BE2C (cell line): ENCODE measurements at regions not wholly inside any gene's neighbourhood (a gene's known extent, or its start where the extent isn't known, plus 50 kb on each side); places are given as distances from the start of the nearest gene placed in this dataset.

Experiments used
- DNase-seq: peaks from one replicate; pipeline ENCODE4 v3.0.0-alpha.2; 2020
- H3K27me3 ChIP-seq: fragments of 250-450 bp; sonication (Bioruptor Pico); 2 replicates; pipeline ENCODE4 v1.5.1; 2020; ENCODE audit warnings: mild to moderate bottlenecking
- H3K36me3 ChIP-seq: fragments of 250-450 bp; sonication (Bioruptor Pico); 2 replicates; pipeline ENCODE4 v1.5.1; 2020; ENCODE audit warnings: mild to moderate bottlenecking
- H3K4me1 ChIP-seq: fragments of 250-450 bp; sonication (Bioruptor Pico); 2 replicates; pipeline ENCODE4 v1.5.1; 2020
- H3K4me3 ChIP-seq: 2 replicates; pipeline ENCODE4 v1.5.1; 2011; ENCODE audit warnings: low read depth, low read length
- H3K9me3 ChIP-seq: fragments of 250-450 bp; sonication (Bioruptor Pico); 2 replicates; pipeline ENCODE4 v1.5.1; 2020
- TF ChIP-seq, protein P1 (sequence below): IDR thresholded peaks from 2 replicates; pipeline ENCODE4 v1.5.1; 2012; ENCODE audit warnings: mild to moderate bottlenecking, low read depth, low read length

DNA sequence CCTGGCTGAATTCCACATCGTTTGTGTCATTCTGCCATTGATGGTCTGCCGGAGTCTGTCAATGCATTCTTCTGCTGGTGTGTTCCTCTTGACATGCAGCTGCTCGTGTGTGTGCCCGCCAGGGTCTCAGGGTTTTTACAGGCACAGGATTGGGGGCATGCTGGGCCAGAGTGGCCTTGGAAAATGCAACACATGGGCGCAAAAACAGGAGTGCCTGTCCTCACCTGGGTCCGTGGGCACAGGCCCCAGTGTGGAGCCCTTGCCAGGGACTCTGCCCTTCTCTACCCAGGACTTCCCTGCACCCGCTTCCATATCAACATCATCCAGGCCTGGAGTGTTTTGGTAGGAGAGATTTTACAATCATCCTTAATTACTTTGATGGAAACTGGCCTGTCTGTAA is 340.7 kb downstream of the KIF20B start:
- DNase-seq: no peak
- Histone ChIP-seq H3K36me3 (no peaks in the 10 kb centered on the region), H3K9me3 (no peaks in the 10 kb centered on the region), H3K27me3 (no peaks in the 10 kb centered on the region), H3K4me3 (no peak overlapping the region), H3K4me1 (no peaks in the 10 kb centered on the region)
- TF ChIP-seq, protein P1, sequence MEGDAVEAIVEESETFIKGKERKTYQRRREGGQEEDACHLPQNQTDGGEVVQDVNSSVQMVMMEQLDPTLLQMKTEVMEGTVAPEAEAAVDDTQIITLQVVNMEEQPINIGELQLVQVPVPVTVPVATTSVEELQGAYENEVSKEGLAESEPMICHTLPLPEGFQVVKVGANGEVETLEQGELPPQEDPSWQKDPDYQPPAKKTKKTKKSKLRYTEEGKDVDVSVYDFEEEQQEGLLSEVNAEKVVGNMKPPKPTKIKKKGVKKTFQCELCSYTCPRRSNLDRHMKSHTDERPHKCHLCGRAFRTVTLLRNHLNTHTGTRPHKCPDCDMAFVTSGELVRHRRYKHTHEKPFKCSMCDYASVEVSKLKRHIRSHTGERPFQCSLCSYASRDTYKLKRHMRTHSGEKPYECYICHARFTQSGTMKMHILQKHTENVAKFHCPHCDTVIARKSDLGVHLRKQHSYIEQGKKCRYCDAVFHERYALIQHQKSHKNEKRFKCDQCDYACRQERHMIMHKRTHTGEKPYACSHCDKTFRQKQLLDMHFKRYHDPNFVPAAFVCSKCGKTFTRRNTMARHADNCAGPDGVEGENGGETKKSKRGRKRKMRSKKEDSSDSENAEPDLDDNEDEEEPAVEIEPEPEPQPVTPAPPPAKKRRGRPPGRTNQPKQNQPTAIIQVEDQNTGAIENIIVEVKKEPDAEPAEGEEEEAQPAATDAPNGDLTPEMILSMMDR: no peak

DNA sequence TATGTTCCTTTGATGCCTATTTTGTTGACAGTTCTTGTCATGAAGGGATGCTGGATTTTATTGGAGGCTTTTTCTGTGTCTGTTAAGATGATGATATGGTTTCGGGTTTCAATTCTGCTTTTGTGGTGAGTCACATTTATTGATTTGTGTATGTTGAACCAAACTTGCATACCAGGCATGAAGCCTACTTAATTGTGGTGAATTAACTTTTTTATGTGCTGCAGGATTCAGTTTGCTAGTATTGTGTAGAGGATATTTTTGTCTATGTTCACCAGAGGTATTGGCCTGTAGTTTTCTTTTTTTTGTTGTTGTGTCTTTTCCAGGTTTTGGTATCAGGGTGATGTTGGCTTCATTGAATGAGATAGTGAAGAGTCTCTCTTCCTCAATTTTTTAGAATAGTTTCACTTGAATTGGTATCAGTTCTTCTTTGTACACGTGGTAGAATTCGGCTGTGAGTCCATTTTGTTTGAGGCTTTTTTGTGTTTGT is 345.9 kb downstream of the KIF20B start:
- H3K27me3 ChIP-seq: no peaks in the 10 kb centered on the region
- no peak overlapping the region for H3K4me3 ChIP-seq
- TF ChIP-seq, protein P1: no peak
- no peaks in the 10 kb centered on the region for H3K4me1 ChIP-seq
- no peaks in the 10 kb centered on the region for H3K36me3 ChIP-seq
- DNase-seq: no peak
- no peaks in the 10 kb centered on the region for H3K9me3 ChIP-seq

DNA sequence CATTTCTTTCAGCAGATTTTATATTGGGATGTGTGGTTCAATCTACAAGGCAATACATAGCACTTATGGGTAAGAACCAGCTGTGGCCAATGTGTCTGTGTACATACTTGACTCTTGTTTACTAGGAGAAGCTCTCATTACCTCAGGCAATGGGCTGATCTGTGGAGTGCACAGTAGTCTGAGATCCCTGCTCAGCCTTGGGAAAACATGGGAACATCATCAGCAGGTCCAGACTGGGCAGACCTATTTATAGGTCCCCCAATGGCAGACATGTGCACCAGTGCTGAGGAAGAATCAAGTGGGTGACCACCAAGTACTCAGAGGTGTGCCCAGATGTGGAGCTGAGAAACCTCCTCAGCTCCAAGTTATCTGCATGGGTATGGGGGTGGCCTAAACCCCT is 349.7 kb downstream of the KIF20B start:
- Histone ChIP-seq H3K9me3 (no peaks in the 10 kb centered on the region), H3K4me1 (no peaks in the 10 kb centered on the region), H3K4me3 (no peak overlapping the region), H3K36me3 (no peaks in the 10 kb centered on the region), H3K27me3 (no peaks in the 10 kb centered on the region)
- no peak for DNase-seq
- TF ChIP-seq, protein P1: no peak

DNA sequence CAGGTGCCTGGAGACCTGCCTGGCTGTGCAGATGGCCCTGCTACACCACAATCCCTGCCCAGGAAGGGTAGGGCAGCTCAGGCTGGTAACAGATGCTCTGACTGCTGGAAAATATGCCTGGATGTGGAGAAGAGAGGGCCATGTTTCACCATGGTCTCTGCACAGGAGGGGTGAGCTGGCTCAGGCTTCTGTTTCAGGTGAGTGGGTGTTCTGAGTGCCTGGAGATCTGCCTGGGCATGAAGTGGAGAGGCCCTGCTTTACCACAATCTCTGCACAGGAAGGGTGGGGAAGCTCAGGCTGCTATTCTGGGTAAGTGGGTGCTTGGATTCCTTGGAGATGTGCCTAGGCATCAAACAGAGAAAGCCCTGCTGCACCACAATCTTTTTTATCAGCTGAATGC is 350.1 kb downstream of the KIF20B start:
- TF ChIP-seq, protein P1: no peak
- no peaks in the 10 kb centered on the region for H3K27me3 ChIP-seq
- H3K4me1 ChIP-seq: no peaks in the 10 kb centered on the region
- no peak overlapping the region for H3K4me3 ChIP-seq
- H3K36me3 ChIP-seq: no peaks in the 10 kb centered on the region
- DNase-seq: no peak
- H3K9me3 ChIP-seq: no peaks in the 10 kb centered on the region

DNA sequence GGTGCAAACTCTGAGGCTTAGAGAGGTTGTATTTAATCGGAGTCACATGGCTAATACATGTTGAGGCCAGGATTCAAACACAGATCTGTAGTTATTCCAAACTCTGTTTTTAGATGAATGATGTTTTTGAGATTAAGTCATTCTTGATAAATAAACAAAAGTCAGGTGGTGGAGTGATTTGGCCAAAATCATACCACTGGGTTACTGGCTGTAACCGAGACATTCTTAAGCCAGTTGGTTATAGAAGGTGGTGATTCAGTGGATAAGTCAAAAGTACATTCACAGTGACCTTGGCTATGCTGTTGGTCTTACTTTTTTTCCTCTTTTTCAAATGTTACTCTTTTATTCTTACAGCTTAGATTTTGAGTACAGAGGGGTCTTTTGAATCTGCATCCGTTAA is 361.4 kb downstream of the KIF20B start:
- H3K27me3 ChIP-seq: no peaks in the 10 kb centered on the region
- TF ChIP-seq, protein P1: no peak
- H3K4me1 ChIP-seq: no peaks in the 10 kb centered on the region
- H3K9me3 ChIP-seq: no peaks in the 10 kb centered on the region
- no peak overlapping the region for H3K4me3 ChIP-seq
- no peaks in the 10 kb centered on the region for H3K36me3 ChIP-seq
- no peak for DNase-seq

DNA sequence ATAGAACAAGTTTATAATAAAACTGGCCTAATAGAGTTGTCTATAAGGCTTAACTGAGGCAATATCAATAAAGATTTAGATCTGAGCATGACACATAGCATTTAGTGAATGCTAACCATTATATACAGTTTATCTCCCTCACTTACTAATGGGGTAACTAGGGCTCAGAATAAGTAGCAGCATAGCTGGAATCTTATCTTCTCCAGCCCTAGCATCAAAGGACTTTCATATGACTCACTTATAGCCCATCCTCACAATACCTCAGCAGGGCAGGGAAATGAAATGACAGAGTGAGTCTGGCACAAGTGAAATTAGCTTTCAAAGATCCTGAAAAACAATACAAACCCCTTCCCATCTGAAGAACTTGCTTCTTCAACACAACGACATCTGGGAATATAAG is 362.9 kb downstream of the KIF20B start:
- Histone ChIP-seq H3K4me1 (no peaks in the 10 kb centered on the region), H3K4me3 (no peak overlapping the region), H3K36me3 (no peaks in the 10 kb centered on the region), H3K27me3 (no peaks in the 10 kb centered on the region), H3K9me3 (no peaks in the 10 kb centered on the region)
- TF ChIP-seq, protein P1: no peak
- no peak for DNase-seq
